GM03348 (cell line): ENCODE measurements at regions not wholly inside any gene's neighbourhood (a gene's known extent, or its start where the extent isn't known, plus 50 kb on each side); places are given as distances from the start of the nearest gene placed in this dataset.

Experiments used
- DNase-seq: peaks from one replicate; pipeline ENCODE4 v3.0.0; 2012; ENCODE audit warnings: low spot score

- DNase-seq, result peak; percentile 24
These were observed 293.5 kb downstream of the MN1 start for GRCh38 chr22:27507935-27508526.

GRCh38 chr22:27509132-27509920 is 292.2 kb downstream of the MN1 start:
- DNase-seq, result no peak

- DNase-seq, result no peak
These were observed 291.5 kb downstream of the MN1 start for GRCh38 chr22:27510024-27510423.

- peak; percentile 95 for DNase-seq
These were observed 289.2 kb downstream of the MN1 start for GRCh38 chr22:27512283-27512761.

- no peak for DNase-seq
These were observed 288.5 kb downstream of the MN1 start for GRCh38 chr22:27513021-27513420.

GRCh38 chr22:27514601-27515523 is 286.7 kb downstream of the MN1 start:
- no peak for DNase-seq

GRCh38 chr22:27517361-27518155 is 284.0 kb downstream of the MN1 start:
- DNase-seq, result peak; percentile 36

- DNase-seq, result no peak
These were observed 282.8 kb downstream of the MN1 start for GRCh38 chr22:27518531-27519340.

GRCh38 chr22:27523711-27524110 is 277.8 kb downstream of the MN1 start:
- no peak for DNase-seq

- DNase-seq, result no peak
These were observed 275.8 kb downstream of the MN1 start for GRCh38 chr22:27525711-27526110.

GRCh38 chr22:27526901-27527300 is 274.7 kb downstream of the MN1 start:
- no peak for DNase-seq

GRCh38 chr22:27531782-27532530 is 269.6 kb downstream of the MN1 start:
- peak; percentile 73 for DNase-seq

GRCh38 chr22:27533105-27533745 is 268.3 kb downstream of the MN1 start:
- no peak for DNase-seq

GRCh38 chr22:27534720-27535125 is 266.8 kb downstream of the MN1 start:
- peak; percentile 82 for DNase-seq

- DNase-seq, result no peak
These were observed 266.1 kb downstream of the MN1 start for GRCh38 chr22:27535452-27535851.

- no peak for DNase-seq
These were observed 264.1 kb downstream of the MN1 start for GRCh38 chr22:27537501-27537900.

GRCh38 chr22:27538666-27539065 is 262.9 kb downstream of the MN1 start:
- no peak for DNase-seq

- no peak for DNase-seq
These were observed 261.3 kb downstream of the MN1 start for GRCh38 chr22:27540247-27540646.

GRCh38 chr22:27540656-27541396 is 260.7 kb downstream of the MN1 start:
- no peak for DNase-seq
